Skeletal muscle satellite cell (primary cell): ENCODE measurements at regions not wholly inside any gene's neighbourhood (a gene's known extent, or its start where the extent isn't known, plus 50 kb on each side); places are given as distances from the start of the nearest gene placed in this dataset.

Source experiments
- H3K27me3 ChIP-seq: 2 replicates; pipeline ENCODE4 v1.7.0; 2013; ENCODE audit warnings: low read length; ENCODE audit not compliant: control insufficient read depth, insufficient read depth
- H3K36me3 ChIP-seq: 2 replicates; pipeline ENCODE4 v1.7.0; 2013; ENCODE audit warnings: mild to moderate bottlenecking, control low read depth, low read length; ENCODE audit not compliant: insufficient read depth
- H3K4me1 ChIP-seq: 2 replicates; pipeline ENCODE4 v1.7.0; 2013; ENCODE audit warnings: low read length; ENCODE audit not compliant: control insufficient read depth, insufficient read depth
- H3K4me2 ChIP-seq: 2 replicates; pipeline ENCODE4 v1.7.0; 2013; ENCODE audit warnings: mild to moderate bottlenecking, low read length
- H3K4me3 ChIP-seq: 2 replicates; pipeline ENCODE4 v1.7.0; 2013; ENCODE audit warnings: low read length
- H3K9ac ChIP-seq: 2 replicates; pipeline ENCODE4 v1.7.0; 2013; ENCODE audit warnings: mild to moderate bottlenecking, low read depth, low read length, moderate library complexity
- H3K9me3 ChIP-seq: replicated peaks from 2 replicates; pipeline ENCODE4 v1.7.0; 2013; ENCODE audit warnings: mild to moderate bottlenecking, control low read depth, low read length

DNA sequence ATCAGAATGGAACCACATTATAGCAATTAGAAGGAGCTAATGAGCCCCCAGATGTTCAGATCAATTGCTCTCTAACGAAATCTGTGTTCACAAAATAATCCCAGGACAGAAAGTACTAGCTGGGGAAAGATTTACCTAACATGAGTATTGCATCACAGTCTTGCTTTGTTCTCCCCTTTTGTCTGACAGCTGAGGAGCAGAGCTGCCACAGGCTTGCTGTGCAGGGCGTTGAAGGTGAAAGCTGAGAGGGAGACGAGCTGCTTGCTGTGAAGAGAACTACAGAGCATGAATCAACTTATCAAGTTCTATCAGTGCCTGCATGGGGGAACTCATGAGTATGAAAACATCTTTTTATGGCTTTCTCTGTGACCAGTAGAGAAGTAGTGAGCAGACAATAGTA is 441.2 kb downstream of the CENPC start:
- Histone ChIP-seq H3K4me2 (no peak overlapping the region), H3K4me3 (no peak overlapping the region), H3K9me3 (peaks cover 12% of the 10 kb centered on the region), H3K4me1 (no peaks in the 10 kb centered on the region), H3K36me3 (no peaks in the 10 kb centered on the region), H3K9ac (no peak overlapping the region), H3K27me3 (no peaks in the 10 kb centered on the region)

GRCh38 chr4:67103001-67103747 is 442.1 kb downstream of the CENPC start:
- Histone ChIP-seq H3K9me3 (peaks cover 12% of the 10 kb centered on the region), H3K4me1 (no peaks in the 10 kb centered on the region), H3K36me3 (no peaks in the 10 kb centered on the region), H3K27me3 (no peaks in the 10 kb centered on the region), H3K9ac (no peak overlapping the region), H3K4me2 (no peak overlapping the region), H3K4me3 (no peak overlapping the region)

- H3K4me2 ChIP-seq = no peak overlapping the region
- H3K27me3 ChIP-seq = no peaks in the 10 kb centered on the region
- no peaks in the 10 kb centered on the region for H3K4me1 ChIP-seq
Observed at GRCh38 chr4:67101612-67102011, 443.7 kb downstream of the CENPC start.

DNA sequence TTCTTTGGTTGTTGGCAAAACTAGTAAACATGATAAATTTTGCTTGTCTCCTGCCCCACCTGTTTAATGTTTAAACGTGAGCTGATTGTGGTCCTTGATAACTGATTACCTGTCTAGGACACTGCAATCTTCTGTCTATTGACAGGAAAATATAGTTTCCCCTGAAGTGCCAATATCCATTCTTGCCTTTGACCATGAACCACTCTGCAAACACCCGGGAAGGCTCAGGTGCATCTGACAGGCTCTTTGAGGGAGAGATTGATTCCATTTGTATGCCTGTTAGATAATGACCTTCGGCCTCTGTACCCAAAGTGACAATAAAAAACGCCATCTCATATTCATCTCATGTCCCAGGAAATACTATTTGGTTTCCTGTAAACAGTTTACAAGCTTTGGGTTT is 453.0 kb downstream of the CENPC start:
- H3K4me1 ChIP-seq = no peaks in the 10 kb centered on the region
- H3K9ac ChIP-seq = no peak overlapping the region
- H3K4me2 ChIP-seq = no peak overlapping the region
- H3K9me3 ChIP-seq = peaks cover 3% of the 10 kb centered on the region
- H3K36me3 ChIP-seq = no peaks in the 10 kb centered on the region
- no peaks in the 10 kb centered on the region for H3K27me3 ChIP-seq
- no peak overlapping the region for H3K4me3 ChIP-seq

More at GRCh38 chr4:67101612-67102011, 443.7 kb downstream of the CENPC start:
- Histone ChIP-seq H3K36me3 (no peaks in the 10 kb centered on the region), H3K4me3 (no peak overlapping the region), H3K9me3 (peaks cover 7% of the 10 kb centered on the region), H3K9ac (no peak overlapping the region)

DNA sequence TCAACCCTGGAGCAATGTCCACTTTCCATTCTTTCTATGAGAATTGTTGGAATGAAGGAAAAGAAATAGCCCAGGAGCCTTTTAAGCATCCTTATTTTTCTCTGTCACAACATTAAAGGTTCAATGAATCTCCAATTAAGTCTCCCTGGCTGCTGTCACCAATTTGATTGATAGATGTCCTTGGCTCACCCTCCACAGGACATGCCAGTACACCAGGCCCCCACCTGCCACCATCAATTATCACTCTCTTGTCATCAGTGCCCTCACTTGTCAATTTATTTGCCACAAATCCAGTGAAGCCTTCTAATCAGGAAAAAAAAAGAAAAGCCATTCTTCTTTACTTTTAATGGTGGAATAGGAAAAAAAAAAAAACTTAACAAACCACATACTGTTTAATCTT is 453.6 kb downstream of the CENPC start:
- Histone ChIP-seq H3K9me3 (peaks cover 3% of the 10 kb centered on the region), H3K4me3 (no peak overlapping the region), H3K9ac (no peak overlapping the region), H3K27me3 (no peaks in the 10 kb centered on the region), H3K36me3 (no peaks in the 10 kb centered on the region), H3K4me1 (no peaks in the 10 kb centered on the region), H3K4me2 (no peak overlapping the region)

DNA sequence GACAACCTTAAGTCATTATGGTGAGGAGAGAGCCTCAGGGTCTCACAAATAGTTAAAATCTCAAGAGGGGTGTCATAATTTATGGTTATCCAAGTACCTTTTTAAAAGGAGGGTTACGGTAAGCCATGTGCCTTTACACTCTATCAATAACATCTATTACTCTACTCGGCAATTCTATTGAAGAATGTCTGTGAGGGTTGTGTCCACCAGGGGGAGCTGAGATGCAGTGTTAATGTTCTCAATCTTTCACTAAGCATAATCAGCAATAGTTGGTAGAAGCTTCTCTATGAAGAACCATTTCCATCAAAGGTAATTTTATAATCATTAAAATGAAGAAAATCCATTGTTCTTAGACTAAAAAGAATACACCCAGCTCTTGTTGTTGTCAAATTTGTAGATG is 457.4 kb downstream of the CENPC start:
- Histone ChIP-seq H3K9me3 (peaks cover 4% of the 10 kb centered on the region), H3K4me1 (no peaks in the 10 kb centered on the region), H3K4me3 (no peak overlapping the region), H3K4me2 (no peak overlapping the region), H3K27me3 (no peaks in the 10 kb centered on the region), H3K36me3 (no peaks in the 10 kb centered on the region), H3K9ac (no peak overlapping the region)

GRCh38 chr4:67084783-67085182 is 460.5 kb downstream of the CENPC start:
- H3K4me1 ChIP-seq = no peaks in the 10 kb centered on the region
- no peak overlapping the region for H3K4me2 ChIP-seq
- no peaks in the 10 kb centered on the region for H3K27me3 ChIP-seq
- H3K9ac ChIP-seq = no peak overlapping the region
- H3K4me3 ChIP-seq = no peak overlapping the region
- H3K36me3 ChIP-seq = no peaks in the 10 kb centered on the region
- H3K9me3 ChIP-seq = peaks cover 4% of the 10 kb centered on the region

DNA sequence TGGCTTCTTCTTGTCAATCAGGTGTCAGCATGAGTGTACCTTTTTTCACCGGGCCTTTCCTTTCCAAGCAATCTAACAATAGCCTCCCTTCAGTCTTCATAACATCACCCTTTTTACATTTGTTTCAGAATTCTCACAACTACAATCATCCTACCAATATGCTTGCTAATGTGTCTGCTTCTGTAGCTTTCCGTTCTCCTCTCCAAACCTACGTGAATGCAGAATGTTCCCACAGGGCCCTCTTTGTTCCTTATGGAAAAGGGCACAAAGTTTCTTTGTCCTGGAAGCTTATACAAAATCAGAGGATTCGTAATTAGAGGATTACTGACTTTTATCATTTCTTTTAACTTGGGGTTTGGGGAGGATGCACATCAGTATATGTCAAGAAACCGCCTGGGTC is 461.8 kb downstream of the CENPC start:
- no peak overlapping the region for H3K4me2 ChIP-seq
- H3K4me1 ChIP-seq = no peaks in the 10 kb centered on the region
- H3K9me3 ChIP-seq = peaks cover 4% of the 10 kb centered on the region
- H3K36me3 ChIP-seq = no peaks in the 10 kb centered on the region
- no peaks in the 10 kb centered on the region for H3K27me3 ChIP-seq
- H3K9ac ChIP-seq = no peak overlapping the region
- no peak overlapping the region for H3K4me3 ChIP-seq

DNA sequence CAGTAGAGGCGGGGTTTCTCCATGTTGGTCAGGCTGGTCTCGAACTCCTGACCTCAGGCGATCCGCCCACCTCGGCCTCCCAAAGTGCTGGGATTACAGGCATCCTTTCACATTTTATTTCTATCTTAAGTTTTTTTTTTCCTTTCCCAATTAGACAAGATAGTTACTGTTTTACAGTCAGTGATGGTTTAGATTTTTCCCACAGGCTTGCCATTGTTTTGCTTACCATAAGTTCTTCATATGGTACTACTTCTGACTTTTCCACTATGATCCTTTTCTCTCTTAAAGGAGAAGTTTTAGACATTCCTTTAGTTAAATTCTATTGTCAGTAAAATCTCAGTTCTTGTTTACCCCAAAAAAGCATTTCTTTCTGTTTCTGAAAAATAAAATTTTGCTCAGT is 462.6 kb downstream of the CENPC start:
- Histone ChIP-seq H3K9ac (no peak overlapping the region), H3K4me2 (no peak overlapping the region), H3K4me3 (no peak overlapping the region), H3K36me3 (no peaks in the 10 kb centered on the region), H3K9me3 (peaks cover 4% of the 10 kb centered on the region), H3K27me3 (no peaks in the 10 kb centered on the region), H3K4me1 (no peaks in the 10 kb centered on the region)

- no peaks in the 10 kb centered on the region for H3K27me3 ChIP-seq
- no peak overlapping the region for H3K4me3 ChIP-seq
- H3K9ac ChIP-seq = no peak overlapping the region
- H3K9me3 ChIP-seq = peaks cover 4% of the 10 kb centered on the region
- no peak overlapping the region for H3K4me2 ChIP-seq
- H3K4me1 ChIP-seq = no peaks in the 10 kb centered on the region
- H3K36me3 ChIP-seq = no peaks in the 10 kb centered on the region
Observed at GRCh38 chr4:67080046-67080557, 465.2 kb downstream of the CENPC start.

- peaks cover 3% of the 10 kb centered on the region for H3K9me3 ChIP-seq
- H3K36me3 ChIP-seq = no peaks in the 10 kb centered on the region
- H3K4me2 ChIP-seq = no peak overlapping the region
- H3K9ac ChIP-seq = no peak overlapping the region
- no peaks in the 10 kb centered on the region for H3K27me3 ChIP-seq
- no peaks in the 10 kb centered on the region for H3K4me1 ChIP-seq
- no peak overlapping the region for H3K4me3 ChIP-seq
Observed at GRCh38 chr4:67071641-67072040, 473.7 kb downstream of the CENPC start.

DNA sequence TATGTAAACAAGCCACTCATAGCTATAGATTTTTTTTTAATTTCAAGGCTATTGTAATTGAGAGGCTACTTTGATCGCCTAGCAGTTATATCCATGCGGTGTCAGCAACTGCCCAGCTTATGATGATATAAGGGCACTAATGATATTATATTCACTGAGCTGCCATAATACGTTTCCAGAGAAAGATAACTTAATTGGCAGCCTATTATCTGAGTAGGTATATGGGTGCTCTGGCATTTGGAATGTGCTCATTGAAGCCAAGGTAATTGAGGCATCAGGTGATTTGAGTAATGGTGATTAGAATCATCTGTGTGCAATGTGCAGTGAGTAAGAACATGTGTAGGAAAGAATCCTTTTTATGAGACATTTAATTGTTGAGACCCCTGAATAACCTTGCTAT is 490.0 kb downstream of the CENPC start:
- Histone ChIP-seq H3K4me3 (no peak overlapping the region), H3K9ac (no peak overlapping the region), H3K27me3 (no peaks in the 10 kb centered on the region), H3K9me3 (no peaks in the 10 kb centered on the region), H3K4me1 (no peaks in the 10 kb centered on the region), H3K4me2 (no peak overlapping the region), H3K36me3 (no peaks in the 10 kb centered on the region)
